Psoas muscle (tissue), 7 donors: ENCODE measurements at regions not wholly inside any gene's neighbourhood (a gene's known extent, or its start where the extent isn't known, plus 50 kb on each side); places are given as distances from the start of the nearest gene placed in this dataset.

Experiments used
- ATAC-seq, 4 donors: fragments of 200-7000 bp; cut with Tn5 transposase; one replicate each; pipeline ENCODE4 v1.9.1; 2020; ENCODE audit warnings: moderate library complexity in 3 of 4, mild to moderate bottlenecking in 2 of 4
- DNase-seq, 2 donors: peaks; one replicate each; pipeline ENCODE4 v3.0.0-alpha.2; 2020
- H3K27ac ChIP-seq: fragments of 200-600 bp; one replicate; pipeline ENCODE4 v1.8.0; 2022
- H3K27me3 ChIP-seq, 3 donors: fragments of 200-600 bp in 1 of 3; one replicate each; pipeline versions ENCODE4 v1.6.1 to v1.8.0; 2013 to 2022; ENCODE audit warnings: low read length in 2 of 3, mild to moderate bottlenecking in 2 of 3, moderate library complexity in 1 of 3; ENCODE audit not compliant: insufficient read depth in 3 of 3
- H3K36me3 ChIP-seq, 2 donors: fragments of 200-600 bp in 1 of 2; one replicate each; pipeline versions ENCODE4 v1.6.1 to v1.8.0; 2013 to 2022; ENCODE audit warnings: low read depth in 1 of 2, mild to moderate bottlenecking in 1 of 2, moderate library complexity in 1 of 2; ENCODE audit not compliant: insufficient read depth in 1 of 2
- H3K4me1 ChIP-seq: fragments of 200-600 bp; one replicate; pipeline ENCODE4 v1.8.0; 2022
- H3K4me3 ChIP-seq: fragments of 200-600 bp; one replicate; pipeline ENCODE4 v1.8.0; 2022; ENCODE audit warnings: mild to moderate bottlenecking
- H3K9me3 ChIP-seq: fragments of 200-600 bp; one replicate; pipeline ENCODE4 v1.8.0; 2022
- WGBS, 3 donors: extraction: QIAGEN DNeasy Blood & Tissue Kit; methylation state at CpG; one replicate each; pipeline versions ENCODE4 v1.1.6 to v1.1.7; 2013; 5-methylcytosine and 5-hydroxymethylcytosine counted together
- intact Hi-C, 2 donors: fragments of 100-400 bp; cut with DNase I; formaldehyde crosslinking; loops; one replicate each; pipeline versions ENCODE4 v1.11.0 to v1.14.2; 2022
- TF ChIP-seq, protein P1 (sequence below): fragments of 200-600 bp; IDR thresholded peaks from one replicate; pipeline ENCODE4 v1.8.0; 2022; ENCODE audit warnings: antibody characterized with exemption
- donor health status: healthy with polysubstance abuse.
- donor health status: DM: no; HTN: no; CAD: no; lungs with moderate emphysema.
- donor health status: Bipolar disorder and iron deficiency.
- donor health status: healthy.
- donor health status: DM: yes; HTN: yes; CAD: no.
- donor health status: DM: no; HTN: no; CAD: no.
- donor health status: DM: yes; HTN: yes; CAD: no.

DNA sequence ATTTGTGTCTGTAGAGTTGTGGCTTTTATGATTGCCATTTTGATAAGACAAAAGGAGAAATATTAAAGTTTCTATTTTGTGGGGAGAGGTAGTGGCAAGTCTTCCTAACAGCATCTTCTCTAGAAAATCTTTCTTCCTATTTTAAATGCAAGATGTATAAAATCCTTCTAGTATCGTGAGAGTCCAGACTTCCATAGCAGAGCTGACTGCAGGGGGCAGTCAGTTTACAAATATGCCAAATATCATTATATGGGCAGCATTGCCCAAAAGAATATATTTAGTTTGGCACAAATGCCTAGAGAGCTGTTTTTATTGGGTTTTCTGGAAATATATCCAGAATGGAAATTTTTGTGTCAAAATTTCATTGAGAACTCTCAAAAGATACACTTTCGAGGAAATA, 82.1 kb upstream of the ALDH1A1 start:
- 89 to 91% (median 91%) methylated on average over 2 of the region's 2 CpGs for WGBS, 3 donors
- peaks cover 13% of the 10 kb centered on the region for H3K4me1 ChIP-seq
- H3K27ac ChIP-seq: no peak overlapping the region
- no peaks in the 10 kb centered on the region for H3K9me3 ChIP-seq
- H3K36me3 ChIP-seq: no peaks in the 10 kb centered on the region
- intact Hi-C loops: no loop called here
- no peaks in the 10 kb centered on the region for H3K27me3 ChIP-seq
- no peak for DNase-seq
- ATAC-seq: no peak
- H3K4me3 ChIP-seq: no peak overlapping the region
- TF ChIP-seq, protein P1, sequence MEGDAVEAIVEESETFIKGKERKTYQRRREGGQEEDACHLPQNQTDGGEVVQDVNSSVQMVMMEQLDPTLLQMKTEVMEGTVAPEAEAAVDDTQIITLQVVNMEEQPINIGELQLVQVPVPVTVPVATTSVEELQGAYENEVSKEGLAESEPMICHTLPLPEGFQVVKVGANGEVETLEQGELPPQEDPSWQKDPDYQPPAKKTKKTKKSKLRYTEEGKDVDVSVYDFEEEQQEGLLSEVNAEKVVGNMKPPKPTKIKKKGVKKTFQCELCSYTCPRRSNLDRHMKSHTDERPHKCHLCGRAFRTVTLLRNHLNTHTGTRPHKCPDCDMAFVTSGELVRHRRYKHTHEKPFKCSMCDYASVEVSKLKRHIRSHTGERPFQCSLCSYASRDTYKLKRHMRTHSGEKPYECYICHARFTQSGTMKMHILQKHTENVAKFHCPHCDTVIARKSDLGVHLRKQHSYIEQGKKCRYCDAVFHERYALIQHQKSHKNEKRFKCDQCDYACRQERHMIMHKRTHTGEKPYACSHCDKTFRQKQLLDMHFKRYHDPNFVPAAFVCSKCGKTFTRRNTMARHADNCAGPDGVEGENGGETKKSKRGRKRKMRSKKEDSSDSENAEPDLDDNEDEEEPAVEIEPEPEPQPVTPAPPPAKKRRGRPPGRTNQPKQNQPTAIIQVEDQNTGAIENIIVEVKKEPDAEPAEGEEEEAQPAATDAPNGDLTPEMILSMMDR: no peak

DNA sequence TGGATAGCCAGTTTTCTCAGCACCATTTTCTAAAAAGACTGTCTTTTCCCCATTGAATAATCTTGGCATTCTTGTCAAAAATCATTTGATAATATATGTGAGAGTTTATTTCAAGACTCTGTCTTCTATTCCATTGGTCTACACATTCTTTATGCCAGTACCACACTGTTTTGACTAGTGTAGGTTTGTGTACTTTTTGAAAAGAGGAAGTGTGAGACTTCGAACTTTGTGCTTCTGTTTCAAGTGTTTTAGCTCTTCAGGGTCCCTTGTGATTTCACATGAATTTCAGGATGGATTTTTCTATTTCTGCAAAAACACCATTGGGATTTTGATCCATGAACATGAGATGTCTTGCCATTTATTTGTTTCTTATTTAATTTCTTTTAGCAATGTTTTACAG, 78.5 kb upstream of the ALDH1A1 start:
- H3K4me1 ChIP-seq: no peaks in the 10 kb centered on the region
- H3K4me3 ChIP-seq: no peak overlapping the region
- TF ChIP-seq, protein P1: no peak
- no peaks in the 10 kb centered on the region for H3K9me3 ChIP-seq
- ATAC-seq (no peak), DNase-seq (no peak)
- H3K27ac ChIP-seq: no peak overlapping the region
- WGBS, 3 donors: 74 to 84% (median 76%) methylated on average over 1 of the region's 1 CpG
- H3K36me3 ChIP-seq: no peaks in the 10 kb centered on the region
- no peaks in the 10 kb centered on the region for H3K27me3 ChIP-seq
- intact Hi-C loops: no loop called here

GRCh38 chr9:73030370-73031030, 77.6 kb upstream of the ALDH1A1 start:
- 61 to 69% (median 67%) methylated on average over 5 of the region's 5 CpGs for WGBS, 3 donors
- ATAC-seq (no peak), DNase-seq (no peak)
- no peaks in the 10 kb centered on the region for H3K27me3 ChIP-seq
- H3K4me1 ChIP-seq: no peaks in the 10 kb centered on the region
- no peak overlapping the region for H3K4me3 ChIP-seq
- H3K27ac ChIP-seq: no peak overlapping the region
- TF ChIP-seq, protein P1: no peak
- H3K9me3 ChIP-seq: no peaks in the 10 kb centered on the region
- H3K36me3 ChIP-seq: no peaks in the 10 kb centered on the region
- intact Hi-C loops: no loop called here

GRCh38 chr9:73029346-73029745, 76.5 kb upstream of the ALDH1A1 start:
- intact Hi-C loops: loop anchor here (5.0 kb wide), 2 partner anchors 147 to 157 kb away; no protein-coding TSS in a partner anchor
- H3K4me1 ChIP-seq: no peaks in the 10 kb centered on the region
- H3K4me3 ChIP-seq: no peak overlapping the region
- TF ChIP-seq, protein P1: no peak
- no peaks in the 10 kb centered on the region for H3K9me3 ChIP-seq
- no peaks in the 10 kb centered on the region for H3K27me3 ChIP-seq
- ATAC-seq (no peak), DNase-seq (no peak)
- no peaks in the 10 kb centered on the region for H3K36me3 ChIP-seq
- no peak overlapping the region for H3K27ac ChIP-seq

DNA sequence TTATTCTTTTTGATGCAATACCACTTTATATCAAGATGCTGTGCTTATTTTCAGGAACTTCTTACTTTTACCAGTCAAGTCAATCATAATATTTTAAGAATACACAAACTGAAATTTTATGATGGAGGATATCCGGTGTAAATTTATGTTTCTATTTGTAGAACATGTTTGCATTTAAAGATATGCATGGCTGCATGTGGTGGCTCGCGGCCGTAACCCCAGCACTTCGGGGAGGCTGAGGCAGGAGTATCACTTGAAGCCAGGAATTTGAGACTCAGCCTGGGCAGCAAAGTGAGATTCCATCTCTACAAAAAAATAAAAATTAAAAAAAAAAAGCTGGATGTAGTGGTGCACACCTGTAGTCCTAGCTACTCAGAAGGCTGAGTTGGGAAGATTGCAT, 73.5 kb upstream of the ALDH1A1 start:
- H3K27ac ChIP-seq: no peak overlapping the region
- no peaks in the 10 kb centered on the region for H3K4me1 ChIP-seq
- intact Hi-C loops: loop anchor here (5.0 kb wide), 2 partner anchors 144 to 154 kb away; no protein-coding TSS in a partner anchor
- H3K27me3 ChIP-seq: no peaks in the 10 kb centered on the region
- no peak overlapping the region for H3K4me3 ChIP-seq
- 91 to 96% (median 96%) methylated on average over 5 of the region's 5 CpGs for WGBS, 3 donors
- TF ChIP-seq, protein P1: no peak
- no peak for ATAC-seq
- H3K9me3 ChIP-seq: no peaks in the 10 kb centered on the region
- no peak for DNase-seq
- no peaks in the 10 kb centered on the region for H3K36me3 ChIP-seq
